Transverse colon (tissue), 3 donors: ENCODE measurements at regions not wholly inside any gene's neighbourhood (a gene's known extent, or its start where the extent isn't known, plus 50 kb on each side); places are given as distances from the start of the nearest gene placed in this dataset.

Experiments
- POLR2A ChIP-seq: fragments of 450-650 bp; IDR thresholded peaks from one replicate; pipeline ENCODE4 v1.6.1; 2016; ENCODE audit warnings: antibody characterized with exemption, mild to moderate bottlenecking, moderate library complexity
- TF ChIP-seq, protein P1 (sequence below), 5 experiments: fragments of 200-600 bp in 3 of 5; fragments of 450-650 bp in 2 of 5; sonication (generic) in 3 of 5; IDR thresholded peaks; 1 replicate in 2 of 5; 2 replicates in 3 of 5; pipeline ENCODE4 v1.5.1; 2016 to 2017; ENCODE audit warnings: antibody characterized with exemption in 5 of 5, inconsistent platforms in 3 of 5, mild to moderate bottlenecking in 2 of 5, moderate library complexity in 1 of 5

DNA sequence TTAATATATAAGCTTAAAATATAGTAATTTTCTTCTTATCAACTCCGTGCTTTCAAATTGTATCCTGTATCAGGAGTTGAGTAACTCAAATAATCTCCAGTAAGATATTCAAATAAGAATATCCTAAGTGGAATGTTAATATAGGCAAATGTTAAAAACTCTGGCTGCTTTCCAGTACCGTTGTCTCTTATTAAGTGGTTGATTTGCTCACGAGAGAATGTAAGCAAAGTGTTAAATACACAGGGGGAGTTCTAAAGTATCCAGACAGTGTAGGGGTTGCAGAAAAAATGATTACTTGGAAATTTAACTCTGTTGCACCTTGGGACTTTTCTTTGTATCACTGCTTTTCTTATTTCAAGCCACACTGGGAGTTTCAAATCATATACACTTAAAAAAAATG, 478.9 kb upstream of the TBL1XR1 start:
- no peak for TF ChIP-seq POLR2A
- TF ChIP-seq, protein P1, sequence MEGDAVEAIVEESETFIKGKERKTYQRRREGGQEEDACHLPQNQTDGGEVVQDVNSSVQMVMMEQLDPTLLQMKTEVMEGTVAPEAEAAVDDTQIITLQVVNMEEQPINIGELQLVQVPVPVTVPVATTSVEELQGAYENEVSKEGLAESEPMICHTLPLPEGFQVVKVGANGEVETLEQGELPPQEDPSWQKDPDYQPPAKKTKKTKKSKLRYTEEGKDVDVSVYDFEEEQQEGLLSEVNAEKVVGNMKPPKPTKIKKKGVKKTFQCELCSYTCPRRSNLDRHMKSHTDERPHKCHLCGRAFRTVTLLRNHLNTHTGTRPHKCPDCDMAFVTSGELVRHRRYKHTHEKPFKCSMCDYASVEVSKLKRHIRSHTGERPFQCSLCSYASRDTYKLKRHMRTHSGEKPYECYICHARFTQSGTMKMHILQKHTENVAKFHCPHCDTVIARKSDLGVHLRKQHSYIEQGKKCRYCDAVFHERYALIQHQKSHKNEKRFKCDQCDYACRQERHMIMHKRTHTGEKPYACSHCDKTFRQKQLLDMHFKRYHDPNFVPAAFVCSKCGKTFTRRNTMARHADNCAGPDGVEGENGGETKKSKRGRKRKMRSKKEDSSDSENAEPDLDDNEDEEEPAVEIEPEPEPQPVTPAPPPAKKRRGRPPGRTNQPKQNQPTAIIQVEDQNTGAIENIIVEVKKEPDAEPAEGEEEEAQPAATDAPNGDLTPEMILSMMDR (IDR thresholded peaks at IDR 0.05): no peak
